Ishikawa (cell line): ENCODE measurements at regions not wholly inside any gene's neighbourhood (a gene's known extent, or its start where the extent isn't known, plus 50 kb on each side); places are given as distances from the start of the nearest gene placed in this dataset.

Source experiments
- CEBPB ChIP-seq: IDR thresholded peaks from 2 replicates; pipeline ENCODE4 v1.6.1; 2012
- CREB1 ChIP-seq: IDR thresholded peaks from 2 replicates; pipeline ENCODE4 v1.6.1; 2012; ENCODE audit warnings: low read depth
- EGR1 ChIP-seq: IDR thresholded peaks from 2 replicates; pipeline ENCODE4 v1.6.1; 2012
- EP300 ChIP-seq: IDR thresholded peaks from 2 replicates; pipeline ENCODE4 v1.6.1; 2012; ENCODE audit warnings: borderline replicate concordance
- FOXM1 ChIP-seq: IDR thresholded peaks from 2 replicates; pipeline ENCODE4 v1.6.1; 2012; ENCODE audit warnings: low read depth, borderline replicate concordance
- NFIC ChIP-seq: IDR thresholded peaks from 2 replicates; pipeline ENCODE4 v1.6.1; 2012
- RAD21 ChIP-seq: IDR thresholded peaks from 2 replicates; pipeline ENCODE4 v1.6.1; 2012; ENCODE audit warnings: low read depth
- REST ChIP-seq: IDR thresholded peaks from 2 replicates; pipeline ENCODE4 v1.6.1; 2012; ENCODE audit warnings: low read depth, mild to moderate bottlenecking
- TAF1 ChIP-seq: IDR thresholded peaks from 2 replicates; pipeline ENCODE4 v1.6.1; 2012; ENCODE audit warnings: low read depth, mild to moderate bottlenecking
- TCF12 ChIP-seq: IDR thresholded peaks from 2 replicates; pipeline ENCODE4 v1.6.1; 2012; ENCODE audit warnings: low read depth
- TEAD4 ChIP-seq: IDR thresholded peaks from 2 replicates; pipeline ENCODE4 v1.6.1; 2012
- USF1 ChIP-seq: IDR thresholded peaks from 2 replicates; pipeline ENCODE4 v1.6.1; 2012
- YY1 ChIP-seq: IDR thresholded peaks from 2 replicates; pipeline ENCODE4 v1.6.1; 2012; ENCODE audit warnings: low read depth
- ZBTB7A ChIP-seq: IDR thresholded peaks from 2 replicates; pipeline ENCODE4 v1.6.1; 2012; ENCODE audit warnings: low read depth
- TF ChIP-seq, protein P1 (sequence below): IDR thresholded peaks from 2 replicates; pipeline ENCODE4 v1.6.1; 2012

DNA sequence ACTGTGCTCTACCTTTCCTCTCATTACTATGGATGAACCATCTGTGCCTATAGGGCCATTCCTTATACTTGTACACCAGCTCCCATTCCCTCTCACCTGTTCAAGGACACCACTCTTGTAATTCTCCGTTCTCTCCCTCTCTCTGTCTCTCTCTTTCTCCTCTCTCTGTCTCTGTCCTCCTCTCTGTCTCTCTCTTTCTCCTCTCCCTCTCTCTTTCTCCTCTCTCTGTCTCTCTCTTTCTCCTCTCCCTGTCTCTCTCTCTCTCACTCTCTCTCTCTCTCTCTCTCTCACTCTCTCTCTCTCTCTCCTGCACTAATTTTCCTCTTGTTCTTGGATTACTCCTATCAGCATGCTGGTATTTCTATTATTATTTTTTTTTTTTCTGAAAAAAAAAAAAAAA is 78.9 kb upstream of the RMDN2 start:
- no peak for TF ChIP-seq RAD21
- no peak for TF ChIP-seq EGR1
- no peak for TF ChIP-seq TCF12
- TF ChIP-seq CEBPB: no peak
- TF ChIP-seq ZBTB7A: no peak
- TF ChIP-seq FOXM1: no peak

DNA sequence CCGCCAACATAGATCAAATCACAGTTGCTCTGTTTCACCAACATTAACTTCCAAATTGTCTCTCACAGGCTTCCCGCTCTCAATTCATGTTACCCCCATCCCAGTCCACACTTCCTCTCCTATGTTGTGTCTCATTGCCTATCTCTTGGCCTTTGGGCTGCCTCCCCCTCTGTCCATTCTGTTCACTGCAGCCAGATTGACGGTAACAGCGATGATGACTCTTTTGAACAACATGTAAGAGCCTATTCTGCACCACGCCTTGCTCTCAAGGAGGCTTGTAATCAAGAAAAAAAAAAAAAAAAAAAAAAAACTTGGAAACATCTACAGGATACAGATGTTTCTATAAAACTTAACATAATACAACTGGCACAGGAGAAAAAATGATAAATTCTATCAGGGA is 77.3 kb upstream of the RMDN2 start:
- TF ChIP-seq USF1: no peak
- no peak for TF ChIP-seq NFIC
- TF ChIP-seq REST: no peak
- no peak for TF ChIP-seq TEAD4
- no peak for TF ChIP-seq EGR1
- TF ChIP-seq RAD21: no peak
- no peak for TF ChIP-seq CREB1
- no peak for TF ChIP-seq TAF1
- TF ChIP-seq ZBTB7A: no peak
- TF ChIP-seq EP300: no peak
- TF ChIP-seq, protein P1, sequence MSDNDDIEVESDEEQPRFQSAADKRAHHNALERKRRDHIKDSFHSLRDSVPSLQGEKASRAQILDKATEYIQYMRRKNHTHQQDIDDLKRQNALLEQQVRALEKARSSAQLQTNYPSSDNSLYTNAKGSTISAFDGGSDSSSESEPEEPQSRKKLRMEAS: no peak

GRCh38 chr2:37848451-37848850 is 76.6 kb upstream of the RMDN2 start:
- TF ChIP-seq CEBPB (no peak), REST (no peak), CREB1 (no peak), YY1 (no peak), TAF1 (no peak), USF1 (no peak), TEAD4 (no peak), TCF12 (no peak), RAD21 (no peak), ZBTB7A (no peak)
- TF ChIP-seq, protein P1: no peak

DNA sequence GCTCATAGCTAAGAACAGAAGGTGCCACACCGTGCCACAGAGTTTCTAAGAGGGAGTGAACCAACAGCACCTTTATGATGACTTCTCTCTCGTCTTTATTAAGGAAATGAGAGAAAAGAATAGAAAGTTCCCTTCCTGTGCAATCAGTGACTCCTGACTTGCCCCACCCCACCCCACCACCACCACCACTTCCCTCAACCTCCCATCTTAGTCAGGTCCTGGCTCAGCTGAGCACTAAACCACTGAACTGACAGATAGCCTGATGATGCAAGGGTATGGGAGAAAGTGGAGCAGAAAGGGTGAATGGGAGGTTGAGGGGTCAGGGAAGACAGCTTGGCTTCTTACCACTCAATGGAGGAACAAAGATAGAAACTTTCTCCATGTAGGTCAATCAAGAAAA is 75.2 kb upstream of the RMDN2 start:
- TF ChIP-seq CREB1: no peak
- TF ChIP-seq EP300: no peak
- no peak for TF ChIP-seq RAD21
- no peak for TF ChIP-seq TAF1
- TF ChIP-seq CEBPB: no peak
- TF ChIP-seq ZBTB7A: no peak
- TF ChIP-seq FOXM1: no peak
- TF ChIP-seq USF1: no peak
- no peak for TF ChIP-seq YY1
- TF ChIP-seq TEAD4: no peak
- no peak for TF ChIP-seq EGR1
- TF ChIP-seq NFIC: no peak
- TF ChIP-seq, protein P1: no peak
- no peak for TF ChIP-seq REST
- no peak for TF ChIP-seq TCF12

DNA sequence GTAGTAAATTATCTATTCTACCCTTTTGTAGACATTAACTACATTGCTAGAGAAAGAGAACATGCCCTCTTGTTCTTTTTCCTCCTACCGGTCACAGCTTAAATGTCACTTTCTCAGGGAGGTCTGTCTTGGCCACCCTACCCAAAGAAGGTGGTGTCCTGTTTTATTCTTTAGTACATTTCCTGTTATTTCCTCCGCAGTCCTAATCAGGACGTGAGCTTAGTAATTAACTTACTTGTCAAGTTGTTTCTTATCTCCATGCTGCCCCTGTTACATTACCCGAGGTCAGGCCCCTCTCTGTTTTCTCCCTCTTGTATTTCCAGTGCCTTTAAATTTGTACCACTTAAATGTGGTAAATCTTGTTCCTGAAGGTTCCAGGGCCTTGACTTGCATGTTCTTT is 73.7 kb upstream of the RMDN2 start:
- TF ChIP-seq USF1 (no peak), FOXM1 (no peak), EP300 (no peak), NFIC (no peak), ZBTB7A (no peak), TCF12 (no peak), CEBPB (no peak), RAD21 (no peak), TEAD4 (no peak), YY1 (no peak), EGR1 (no peak), TAF1 (no peak), CREB1 (no peak)
